ENCODE measurements at regions not wholly inside any gene's neighbourhood (a gene's known extent, or its start where the extent isn't known, plus 50 kb on each side); places are given as distances from the start of the nearest gene placed in this dataset.

GRCh38 chr16:82542714-82543113, 84.1 kb upstream of the CDH13 start:
- Histone ChIP-seq H3K27me3 (replicated peaks; ENCODE audit: insufficient read depth) (no peaks in the 10 kb centered on the region), H3K4me1 (replicated peaks) (no peaks in the 10 kb centered on the region), H3K9me3 (no peaks in the 10 kb centered on the region), H3K27ac (no peak overlapping the region), H3K4me3 (no peak overlapping the region), H3K36me3 (no peaks in the 10 kb centered on the region)
- TF ChIP-seq POLR2AphosphoS5 (IDR thresholded peaks at IDR 0.05) (peak; percentile 62), CTCF (IDR thresholded peaks at IDR 0.05) (no peak)
- intact Hi-C loops (cut with DNase I): no loop called here
- peak; percentile 30 for DNase-seq (ENCODE audit: low spot score)
- WGBS: 55% methylated on average over 1 of the region's 1 CpG

GRCh38 chr16:82541103-82541502, 85.7 kb upstream of the CDH13 start:
- H3K27ac ChIP-seq: no peak overlapping the region
- DNase-seq (ENCODE audit: low spot score): no peak
- H3K27me3 ChIP-seq (replicated peaks; ENCODE audit: insufficient read depth): no peaks in the 10 kb centered on the region
- intact Hi-C loops (cut with DNase I): no loop called here
- no peaks in the 10 kb centered on the region for H3K36me3 ChIP-seq
- H3K4me3 ChIP-seq: no peak overlapping the region
- no peak for TF ChIP-seq POLR2A (IDR thresholded peaks at IDR 0.05)
- TF ChIP-seq POLR2AphosphoS5 (IDR thresholded peaks at IDR 0.05): no peak
- no peak for TF ChIP-seq CTCF (IDR thresholded peaks at IDR 0.05)
- 67% methylated on average over 5 of the region's 5 CpGs for WGBS
- no peaks in the 10 kb centered on the region for H3K9me3 ChIP-seq
- H3K4me1 ChIP-seq (replicated peaks): no peaks in the 10 kb centered on the region

DNA sequence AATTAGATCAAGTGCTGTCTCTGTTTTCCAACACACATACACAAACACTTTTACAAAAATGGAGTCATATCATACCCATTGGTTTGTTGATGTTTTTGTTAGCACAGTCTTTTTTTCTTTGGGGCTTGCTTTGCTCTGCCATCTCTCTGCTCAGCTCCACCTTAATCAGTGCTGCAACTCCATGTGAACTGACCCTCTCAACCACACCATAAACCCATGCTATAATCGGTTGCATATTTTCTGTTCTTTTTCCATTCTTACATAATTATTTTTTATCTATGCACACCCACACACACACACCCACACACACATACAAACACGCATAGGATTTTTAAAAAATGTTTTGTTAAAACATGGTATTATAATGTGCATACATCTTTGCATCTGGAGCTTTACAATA, 91.0 kb upstream of the CDH13 start:
- DNase-seq (ENCODE audit: low spot score): no peak
- H3K4me3 ChIP-seq: no peak overlapping the region
- intact Hi-C loops (cut with DNase I): no loop called here
- no peak overlapping the region for H3K27ac ChIP-seq
- H3K4me1 ChIP-seq (replicated peaks): no peaks in the 10 kb centered on the region
- H3K36me3 ChIP-seq: no peaks in the 10 kb centered on the region
- H3K27me3 ChIP-seq (replicated peaks; ENCODE audit: insufficient read depth): no peaks in the 10 kb centered on the region
- WGBS: 72% methylated on average over 2 of the region's 2 CpGs
- H3K9me3 ChIP-seq: no peaks in the 10 kb centered on the region
- no peak for TF ChIP-seq POLR2AphosphoS5 (IDR thresholded peaks at IDR 0.05)
- TF ChIP-seq POLR2A (IDR thresholded peaks at IDR 0.05): no peak

DNA sequence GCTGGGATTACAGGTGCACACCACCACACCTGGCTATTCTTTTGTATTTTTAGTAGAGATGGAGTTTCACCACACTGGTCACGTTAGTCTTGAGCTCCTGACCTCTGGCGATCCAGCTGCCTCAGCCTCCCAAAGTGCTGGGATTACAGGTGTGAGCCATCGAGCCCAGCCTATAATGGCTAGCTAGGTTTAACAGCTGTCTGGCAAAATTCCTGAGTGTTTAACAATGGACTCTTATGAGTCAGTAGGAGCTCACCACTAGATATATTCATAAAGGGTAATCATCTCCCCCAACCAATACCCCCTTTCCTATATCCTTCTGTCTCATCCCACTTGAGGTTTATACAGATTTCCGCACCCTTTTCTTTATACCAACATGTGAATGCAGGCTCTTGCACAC, 91.5 kb upstream of the CDH13 start:
- H3K27ac ChIP-seq: no peak overlapping the region
- WGBS: 69% methylated on average over 4 of the region's 4 CpGs
- H3K36me3 ChIP-seq: no peaks in the 10 kb centered on the region
- TF ChIP-seq CTCF (IDR thresholded peaks at IDR 0.05) (no peak), POLR2A (IDR thresholded peaks at IDR 0.05) (no peak), POLR2AphosphoS5 (IDR thresholded peaks at IDR 0.05) (no peak)
- no peaks in the 10 kb centered on the region for H3K4me1 ChIP-seq (replicated peaks)
- no peaks in the 10 kb centered on the region for H3K9me3 ChIP-seq
- DNase-seq (ENCODE audit: low spot score): no peak
- no peak overlapping the region for H3K4me3 ChIP-seq
- intact Hi-C loops (cut with DNase I): no loop called here
- no peaks in the 10 kb centered on the region for H3K27me3 ChIP-seq (replicated peaks; ENCODE audit: insufficient read depth)

- Histone ChIP-seq H3K4me1 (replicated peaks) (no peaks in the 10 kb centered on the region), H3K9me3 (no peaks in the 10 kb centered on the region), H3K4me3 (no peak overlapping the region), H3K36me3 (no peaks in the 10 kb centered on the region), H3K27ac (no peak overlapping the region), H3K27me3 (replicated peaks; ENCODE audit: insufficient read depth) (no peaks in the 10 kb centered on the region)
- TF ChIP-seq POLR2AphosphoS5 (IDR thresholded peaks at IDR 0.05): no peak
- no peak for TF ChIP-seq CTCF (IDR thresholded peaks at IDR 0.05)
- TF ChIP-seq POLR2A (IDR thresholded peaks at IDR 0.05): no peak
- DNase-seq (ENCODE audit: low spot score): no peak
- intact Hi-C loops (cut with DNase I): no loop called here
- 56% methylated on average over 4 of the region's 4 CpGs for WGBS
These were observed 93.6 kb upstream of the CDH13 start for GRCh38 chr16:82533189-82533588.

All from prostate gland (tissue), 2 donors.